GM12878 (cell line): ENCODE measurements at regions not wholly inside any gene's neighbourhood (a gene's known extent, or its start where the extent isn't known, plus 50 kb on each side); places are given as distances from the start of the nearest gene placed in this dataset.

ENCODE experiments used
- ATAC-seq: fragments of 200-7000 bp; cut with Tn5 transposase; 3 replicates; pipeline ENCODE4 v1.9.1; 2020; ENCODE audit warnings: mild to moderate bottlenecking, moderate library complexity
- BruUV-seq: library from RNA; stranded (reverse); fragments of 400-500 nt; replicated peaks from 2 replicates; lab custom pipeline; 2021; lab: Mats Ljungman, UMichigan
- CTCF ChIA-PET: fragments of 300-600 bp; sonication (Branson Sonifier 250); formaldehyde crosslinking; extraction: SDS; loops from one replicate; lab custom pipeline; 2021; ENCODE audit warnings: inconsistent platforms; lab: Yijun Ruan, JAX
- POLR2A ChIA-PET: fragments of 350-600 bp; formaldehyde crosslinking; extraction: SDS; loops from one replicate; lab custom pipeline; 2021; ENCODE audit warnings: inconsistent platforms; lab: Charles Lee
- RAD21 ChIA-PET: fragments of 300-600 bp; sonication (Branson Sonifier 250); formaldehyde crosslinking; loops from one replicate; lab custom pipeline; 2023; ENCODE audit warnings: antibody characterized with exemption; ENCODE audit not compliant: unreplicated experiment; lab: Charles Lee
- SMC1A ChIA-PET: fragments of 300-600 bp; sonication (Branson Sonifier 250); formaldehyde crosslinking; loops from one replicate; lab custom pipeline; 2023; ENCODE audit not compliant: unreplicated experiment, uncharacterized antibody; lab: Charles Lee
- DNase-seq: peaks from one replicate; pipeline ENCODE4 v3.0.0-alpha.2; 2011; ENCODE audit warnings: low read depth, low spot score
- FAIRE-seq: peaks from 3 replicates; lab custom pipeline; 2011; peaks lifted over from hg19 to GRCh38; lab: Jason Lieb, UNC
- H2AFZ ChIP-seq: 2 replicates; pipeline ENCODE4 v1.6.0; 2011; ENCODE audit warnings: low read depth, low read length, control low read depth; ENCODE audit not compliant: control insufficient read depth
- H3K27ac ChIP-seq: 2 replicates; pipeline ENCODE4 v1.5.1; 2011; ENCODE audit warnings: control low read depth; ENCODE audit not compliant: control insufficient read depth, insufficient read depth
- H3K27me3 ChIP-seq, 2 experiments: replicated peaks in 1 of 2; 2 replicates each; pipeline versions ENCODE4 v1.6.0 to v1.6.1; 2011; ENCODE audit warnings: low read length in 1 of 2; ENCODE audit not compliant: control insufficient read depth in 2 of 2, insufficient read depth in 2 of 2
- H3K36me3 ChIP-seq, 2 experiments: 2 replicates each; pipeline ENCODE4 v1.5.1; 2011; ENCODE audit warnings: low read length in 1 of 2; ENCODE audit not compliant: control insufficient read depth in 2 of 2, insufficient read depth in 2 of 2
- H3K4me1 ChIP-seq: 2 replicates; pipeline ENCODE4 v1.6.1; 2011; ENCODE audit warnings: mild to moderate bottlenecking, low read length, moderate library complexity, mixed read lengths; ENCODE audit not compliant: control insufficient read depth, insufficient read depth
- H3K4me2 ChIP-seq: 2 replicates; pipeline ENCODE4 v1.6.0; 2011; ENCODE audit warnings: control low read depth; ENCODE audit not compliant: control insufficient read depth, insufficient read depth
- H3K4me3 ChIP-seq: fragments of 200-600 bp; sonication (generic); 2 replicates; pipeline ENCODE4 v1.5.1; 2016
- H3K79me2 ChIP-seq: 2 replicates; pipeline ENCODE4 v1.6.0; 2011; ENCODE audit warnings: low read length; ENCODE audit not compliant: control insufficient read depth, insufficient read depth
- H3K9ac ChIP-seq: 2 replicates; pipeline ENCODE4 v1.8.0; 2011; ENCODE audit warnings: low read length, control low read depth, mixed read lengths; ENCODE audit not compliant: control insufficient read depth, insufficient read depth
- H3K9me3 ChIP-seq: replicated peaks from 3 replicates; pipeline ENCODE4 v1.5.1; 2011; ENCODE audit warnings: mild to moderate bottlenecking, low read length; ENCODE audit not compliant: control insufficient read depth, insufficient read depth
- H4K20me1 ChIP-seq: 2 replicates; pipeline ENCODE4 v1.6.0; 2011; ENCODE audit not compliant: control insufficient read depth, insufficient read depth
- ATF7 ChIP-seq: fragments of 450-650 bp; IDR thresholded peaks from 2 replicates; pipeline ENCODE4 v1.6.1; 2016; ENCODE audit warnings: low read depth, mild to moderate bottlenecking
- CEBPB ChIP-seq, 2 experiments: fragments of 150-350 bp in 1 of 2; IDR thresholded peaks; 2 replicates each; pipeline ENCODE4 v1.6.1; 2012 to 2014; ENCODE audit warnings: low read depth in 2 of 2, low read length in 2 of 2, borderline replicate concordance in 1 of 2, inconsistent platforms in 1 of 2
- CTCF ChIP-seq, 3 experiments: IDR thresholded peaks in 2 of 3; conservative IDR thresholded peaks in 1 of 3; 2 replicates each; pipeline ENCODE4 v1.5.1; 2011; ENCODE audit warnings: low read depth in 3 of 3, low read length in 3 of 3, mild to moderate bottlenecking in 3 of 3, control low read depth in 2 of 3, moderate library complexity in 2 of 3, inconsistent platforms in 1 of 3, mixed read lengths in 1 of 3; ENCODE audit not compliant: control insufficient read depth in 2 of 3, insufficient read depth in 1 of 3; ENCODE audit errors: extremely low read depth in 1 of 3
- E2F4 ChIP-seq: IDR thresholded peaks from 2 replicates; pipeline ENCODE4 v1.6.1; 2012; ENCODE audit warnings: low read depth, low read length, improper control_type of control experiment
- EZH2 ChIP-seq: IDR thresholded peaks from 2 replicates; pipeline ENCODE4 v1.6.1; 2012; ENCODE audit warnings: low read depth, mild to moderate bottlenecking, control low read depth, inconsistent platforms, low read length, borderline replicate concordance; ENCODE audit not compliant: control insufficient read depth
- NR2F1 ChIP-seq: fragments of 450-650 bp; conservative IDR thresholded peaks from 2 replicates; pipeline ENCODE4 v1.6.1; 2017; ENCODE audit warnings: mild to moderate bottlenecking
- SPI1 ChIP-seq: IDR thresholded peaks from 2 replicates; pipeline ENCODE4 v1.6.1; 2011; ENCODE audit warnings: low read depth, mild to moderate bottlenecking, low read length, moderate library complexity, borderline replicate concordance; ENCODE audit not compliant: insufficient read depth
- WGBS: methylation state at CpG from one replicate; pipeline ENCODE4 v1.1.6; 2016; ENCODE audit warnings: low lambda C conversion rate; ENCODE audit not compliant: insufficient replicate concordance, insufficient coverage; ENCODE audit errors: missing lambda C conversion rate; 5-methylcytosine and 5-hydroxymethylcytosine counted together
- in situ Hi-C: fragments of 300-500 bp; cut with MboI; formaldehyde crosslinking; loops from 9 replicates; pipeline ENCODE4 v1.14.3; 2018; ENCODE audit warnings: mixed read lengths
- intact Hi-C: fragments of 100-400 bp; cut with micrococcal nuclease; formaldehyde crosslinking; loops from one replicate; pipeline ENCODE4 v1.14.2; 2022; ENCODE audit not compliant: unreplicated experiment

GRCh38 chr7:88686468-88687229 is 72.9 kb upstream of the ZNF804B start:
- ChIA-PET SMC1A (interaction anchor here (1.0 kb wide), 1 partner anchor 138 kb away, joined by 3 read pairs; no protein-coding TSS in a partner anchor), RAD21 (no interaction called here), CTCF (no interaction called here), POLR2A (no interaction called here)
- no peak overlapping the region for H3K4me2 ChIP-seq
- in situ Hi-C loops: no loop called here
- no TSS peak for BruUV-seq
- no peak for TF ChIP-seq CTCF (IDR thresholded peaks at IDR 0.05 in 2 of 3, conservative IDR thresholded peaks at IDR 0.05 in 1 of 3; ENCODE audit: control insufficient read depth in 2 of 3, extremely low read depth in 1 of 3, insufficient read depth in 1 of 3, low read depth in 3 of 3, low read length in 3 of 3)
- no peak for TF ChIP-seq NR2F1
- no peak for TF ChIP-seq ATF7
- DNase-seq (no peak), FAIRE-seq (no peak), ATAC-seq (no peak)
- no peaks in the 10 kb centered on the region for H3K9me3 ChIP-seq
- H4K20me1 ChIP-seq: no peaks in the 10 kb centered on the region
- no peaks in the 10 kb centered on the region for H3K27me3 ChIP-seq
- no peaks in the 10 kb centered on the region for H3K4me1 ChIP-seq
- intact Hi-C loops: no loop called here
- H3K9ac ChIP-seq: no peak overlapping the region
- no peaks in the 10 kb centered on the region for H3K79me2 ChIP-seq
- WGBS: 62% methylated on average over 25 of the region's 30 CpGs
- no peak overlapping the region for H3K4me3 ChIP-seq
- H3K36me3 ChIP-seq: no peaks in the 10 kb centered on the region
- no peak overlapping the region for H2AFZ ChIP-seq
- no peak overlapping the region for H3K27ac ChIP-seq

GRCh38 chr7:88681682-88682081 is 77.8 kb upstream of the ZNF804B start:
- ChIA-PET RAD21 (no interaction called here), SMC1A (interaction anchor here (0.8 kb wide), 1 partner anchor 9 kb away, joined by 4 read pairs; no protein-coding TSS in a partner anchor), CTCF (no interaction called here), POLR2A (no interaction called here)
- Histone ChIP-seq H3K4me1 (no peaks in the 10 kb centered on the region), H3K4me3 (no peak overlapping the region), H3K9me3 (no peaks in the 10 kb centered on the region), H3K27ac (no peak overlapping the region), H3K36me3 (no peaks in the 10 kb centered on the region), H2AFZ (no peak overlapping the region), H3K4me2 (no peak overlapping the region), H4K20me1 (no peaks in the 10 kb centered on the region), H3K9ac (no peak overlapping the region), H3K27me3 (no peaks in the 10 kb centered on the region), H3K79me2 (no peaks in the 10 kb centered on the region)
- no TSS peak for BruUV-seq
- no peak for ATAC-seq
- WGBS: 69% methylated on average over 2 of the region's 2 CpGs
- no peak for DNase-seq
- FAIRE-seq: no peak
- in situ Hi-C loops (no loop called here), intact Hi-C loops (no loop called here)
- no peak for TF ChIP-seq EZH2
- no peak for TF ChIP-seq E2F4
- no peak for TF ChIP-seq CEBPB (IDR thresholded peaks at IDR 0.05; ENCODE audit: borderline replicate concordance in 1 of 2, low read depth in 2 of 2, low read length in 2 of 2)
- no peak for TF ChIP-seq SPI1
- TF ChIP-seq, all 136 proteins: peak for 0
